Astrocyte of the spinal cord (primary cell): ENCODE measurements at regions not wholly inside any gene's neighbourhood (a gene's known extent, or its start where the extent isn't known, plus 50 kb on each side); places are given as distances from the start of the nearest gene placed in this dataset.
A peak's percentile ranks its signal among the peaks of the same experiment; 100 is the strongest.

Experiments used
- DNase-seq: peaks from one replicate; pipeline ENCODE4 v3.0.0; 2011; ENCODE audit warnings: low read depth, low spot score
- H3K4me3 ChIP-seq: 2 replicates; pipeline ENCODE4 v1.5.1; 2011; ENCODE audit warnings: low read depth, mild to moderate bottlenecking, low read length, moderate library complexity
- in situ Hi-C: cut with HindIII; loops from 2 replicates; pipeline ENCODE4 v1.10.0; 2017; ENCODE audit warnings: low sequenced_read_pairs
- TF ChIP-seq, protein P1 (sequence below): IDR thresholded peaks from 2 replicates; pipeline ENCODE4 v1.5.1; 2012; ENCODE audit warnings: low read depth, mild to moderate bottlenecking, low read length, inconsistent platforms

DNA sequence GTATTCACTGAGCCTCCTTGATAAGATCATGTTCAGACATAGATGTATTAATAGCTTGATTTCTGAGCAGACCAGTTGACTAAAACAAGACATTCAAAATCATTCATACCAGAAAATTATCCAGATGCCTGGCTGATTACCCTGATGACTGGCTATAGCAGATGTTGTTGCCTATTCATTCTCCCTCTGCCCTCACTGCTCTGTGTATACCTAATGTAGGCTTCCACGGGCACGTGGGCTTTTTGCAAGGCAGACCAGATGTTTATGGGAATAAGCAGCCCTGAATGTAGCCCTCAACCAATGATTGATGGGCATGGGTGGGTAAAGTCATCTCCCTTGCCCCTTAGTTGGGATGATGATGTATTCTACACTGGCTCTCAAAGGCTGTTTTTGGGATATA, 289.1 kb downstream of the MBD2 start:
- TF ChIP-seq, protein P1, sequence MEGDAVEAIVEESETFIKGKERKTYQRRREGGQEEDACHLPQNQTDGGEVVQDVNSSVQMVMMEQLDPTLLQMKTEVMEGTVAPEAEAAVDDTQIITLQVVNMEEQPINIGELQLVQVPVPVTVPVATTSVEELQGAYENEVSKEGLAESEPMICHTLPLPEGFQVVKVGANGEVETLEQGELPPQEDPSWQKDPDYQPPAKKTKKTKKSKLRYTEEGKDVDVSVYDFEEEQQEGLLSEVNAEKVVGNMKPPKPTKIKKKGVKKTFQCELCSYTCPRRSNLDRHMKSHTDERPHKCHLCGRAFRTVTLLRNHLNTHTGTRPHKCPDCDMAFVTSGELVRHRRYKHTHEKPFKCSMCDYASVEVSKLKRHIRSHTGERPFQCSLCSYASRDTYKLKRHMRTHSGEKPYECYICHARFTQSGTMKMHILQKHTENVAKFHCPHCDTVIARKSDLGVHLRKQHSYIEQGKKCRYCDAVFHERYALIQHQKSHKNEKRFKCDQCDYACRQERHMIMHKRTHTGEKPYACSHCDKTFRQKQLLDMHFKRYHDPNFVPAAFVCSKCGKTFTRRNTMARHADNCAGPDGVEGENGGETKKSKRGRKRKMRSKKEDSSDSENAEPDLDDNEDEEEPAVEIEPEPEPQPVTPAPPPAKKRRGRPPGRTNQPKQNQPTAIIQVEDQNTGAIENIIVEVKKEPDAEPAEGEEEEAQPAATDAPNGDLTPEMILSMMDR: no peak
- no peak for DNase-seq
- in situ Hi-C loops: no loop called here
- no peak overlapping the region for H3K4me3 ChIP-seq

DNA sequence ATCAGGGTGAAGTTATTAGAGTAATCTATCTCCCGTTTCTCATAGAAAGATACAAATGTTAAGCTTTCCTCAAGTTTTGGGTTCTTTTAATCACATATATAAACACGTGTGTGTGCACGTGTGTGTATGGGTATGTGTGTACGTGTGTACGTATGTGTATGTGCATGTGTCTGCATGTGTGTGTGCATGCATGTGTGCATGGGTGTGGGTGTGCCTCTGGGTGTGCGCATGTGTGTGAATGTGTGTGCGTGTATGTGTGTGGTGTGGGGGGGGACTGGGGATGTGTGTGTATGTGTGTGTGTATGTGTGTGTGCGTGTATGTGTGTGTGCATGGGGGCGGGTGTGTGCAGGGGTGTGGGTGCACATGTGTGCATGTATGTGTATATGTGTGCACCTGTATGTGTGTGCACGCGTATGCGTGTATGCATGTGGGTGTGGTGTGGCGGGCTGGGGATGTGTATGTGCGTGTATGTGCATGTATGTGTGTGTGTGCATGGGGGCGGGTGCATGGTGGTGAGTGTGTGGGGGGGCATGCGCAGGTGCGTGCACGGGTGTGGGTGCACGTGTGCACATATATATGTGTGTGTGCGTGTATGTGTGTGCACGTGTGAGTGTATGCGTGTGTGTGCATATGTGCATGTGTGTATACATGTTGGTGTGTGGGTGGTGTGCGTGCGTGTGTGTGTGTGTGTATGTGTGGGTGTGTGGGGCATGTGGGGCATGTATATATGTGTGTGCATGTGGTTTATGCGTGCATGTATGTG, 304.0 kb downstream of the MBD2 start:
- in situ Hi-C loops: no loop called here
- DNase-seq: no peak
- H3K4me3 ChIP-seq: no peak overlapping the region
- TF ChIP-seq, protein P1: no peak

DNA sequence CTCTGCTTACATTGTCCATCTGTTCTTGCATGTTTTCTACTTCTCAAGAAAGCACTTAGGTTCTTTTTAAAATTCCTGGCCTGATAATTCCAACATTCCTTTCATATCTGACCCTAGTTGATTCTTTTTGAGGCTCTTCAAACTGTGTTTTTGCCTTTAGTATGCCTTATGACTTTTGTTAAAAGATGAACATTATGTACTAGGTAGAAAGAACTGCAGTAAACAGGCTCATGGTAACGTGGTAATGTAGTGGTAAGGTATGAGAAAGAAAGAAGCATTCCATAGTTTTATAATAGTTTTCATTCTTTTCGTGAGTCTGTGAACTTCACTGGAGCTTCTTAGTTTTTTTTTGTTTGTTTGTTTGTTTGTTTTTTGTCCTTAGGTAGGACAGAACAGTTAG, 306.4 kb downstream of the MBD2 start:
- in situ Hi-C loops: no loop called here

DNA sequence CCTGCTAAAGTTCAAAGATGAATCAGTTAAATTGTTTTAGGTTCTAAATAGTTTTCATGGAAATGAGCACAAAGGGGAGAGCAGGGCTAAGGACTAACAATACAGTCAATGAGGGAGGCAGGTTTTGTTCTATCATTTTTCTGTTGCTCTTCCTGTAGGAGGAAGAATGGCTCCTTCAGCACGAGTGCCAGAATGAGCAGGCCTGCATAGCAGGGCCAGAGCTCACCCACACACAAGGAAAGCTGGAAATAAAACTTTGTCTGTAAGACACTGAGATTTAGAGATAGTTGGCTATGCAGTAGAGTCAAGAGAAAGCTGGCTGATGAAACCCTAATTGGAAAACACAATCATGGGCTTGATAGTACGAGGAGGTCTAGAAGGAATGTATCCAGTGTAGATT, 313.3 kb downstream of the MBD2 start:
- no peak for DNase-seq
- TF ChIP-seq, protein P1: no peak
- H3K4me3 ChIP-seq: no peak overlapping the region
- in situ Hi-C loops: no loop called here

More for the DNA sequence above, 306.4 kb downstream of the MBD2 start:
- H3K4me3 ChIP-seq: no peak overlapping the region
- no peak for DNase-seq
- TF ChIP-seq, protein P1: no peak

DNA sequence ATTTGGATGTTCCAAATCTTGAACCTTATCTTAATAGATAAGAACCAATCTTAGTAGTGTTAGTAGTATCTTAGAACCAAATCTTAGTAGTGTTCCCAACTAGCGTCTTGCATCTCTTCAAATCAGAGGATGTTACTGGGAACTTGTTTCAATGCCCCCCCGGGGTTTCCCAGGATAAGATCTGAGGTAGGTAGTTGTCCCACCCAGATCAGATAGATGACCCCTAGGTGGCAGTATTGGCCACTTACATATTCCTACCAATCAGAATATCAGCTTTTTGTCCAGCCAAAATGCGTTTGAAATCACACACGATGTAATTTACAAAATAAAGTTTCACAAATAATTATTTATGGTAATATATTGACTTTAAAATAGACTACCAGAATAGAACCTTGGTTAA, 314.8 kb downstream of the MBD2 start:
- DNase-seq: peak; percentile 39
- no peak overlapping the region for H3K4me3 ChIP-seq
- TF ChIP-seq, protein P1: peak; percentile 58
- in situ Hi-C loops: no loop called here

DNA sequence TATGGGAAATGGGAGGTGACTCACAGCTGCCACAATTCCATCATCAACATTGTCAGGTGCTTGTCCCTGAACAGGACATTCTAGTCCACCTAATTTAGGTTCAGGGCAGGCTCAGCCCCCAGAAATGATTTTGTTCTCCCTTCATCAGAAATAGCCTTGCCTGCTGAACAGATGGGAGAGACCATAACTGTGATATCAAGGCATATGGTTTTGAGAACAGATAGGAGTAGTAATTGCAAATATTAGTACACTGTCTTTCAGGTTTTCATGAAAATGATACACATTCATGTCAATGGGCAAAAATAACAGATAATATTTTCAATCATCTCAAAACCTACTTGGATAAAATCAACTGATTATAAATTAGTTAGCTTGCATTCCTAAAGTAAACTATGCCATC, 316.5 kb downstream of the MBD2 start:
- in situ Hi-C loops: no loop called here
- no peak overlapping the region for H3K4me3 ChIP-seq
- no peak for DNase-seq
- TF ChIP-seq, protein P1: no peak
